HepG2 (cell line): ENCODE measurements at regions not wholly inside any gene's neighbourhood (a gene's known extent, or its start where the extent isn't known, plus 50 kb on each side); places are given as distances from the start of the nearest gene placed in this dataset.

Experiments
- JUN ChIP-seq: sonication (generic); formaldehyde crosslinking; IDR thresholded peaks from 2 replicates; pipeline ENCODE4 v1.4.0; 2020; ENCODE audit warnings: mild to moderate bottlenecking, missing genetic modification reagents
- JUNB ChIP-seq: sonication (generic); formaldehyde crosslinking; IDR thresholded peaks from 2 replicates; pipeline ENCODE4 v1.8.0; 2022; ENCODE audit warnings: missing genetic modification reagents, mild to moderate bottlenecking, borderline replicate concordance
- MZF1 ChIP-seq: sonication (generic); formaldehyde crosslinking; IDR thresholded peaks from 2 replicates; pipeline ENCODE4 v1.8.1; 2023; ENCODE audit warnings: mild to moderate bottlenecking, missing genetic modification reagents, borderline replicate concordance
- NR2F1 ChIP-seq, 2 experiments: fragments of 450-650 bp in 1 of 2; formaldehyde crosslinking in 1 of 2; IDR thresholded peaks; 2 replicates each; pipeline versions ENCODE4 v1.5.0 to v1.6.1; 2016 to 2020; ENCODE audit warnings: mild to moderate bottlenecking in 1 of 2, missing compliant biosample characterization in 1 of 2, missing genetic modification reagents in 1 of 2, moderate library complexity in 1 of 2
- POLR2A ChIP-seq, 2 experiments: IDR thresholded peaks; 2 replicates each; pipeline ENCODE4 v1.6.1; 2011; ENCODE audit warnings: low read depth in 2 of 2, low read length in 2 of 2, mild to moderate bottlenecking in 1 of 2, moderate library complexity in 1 of 2; ENCODE audit not compliant: insufficient read depth in 1 of 2
- PRMT3 ChIP-seq: sonication (generic); formaldehyde crosslinking; IDR thresholded peaks from 2 replicates; pipeline ENCODE4 v1.8.1; 2022; ENCODE audit warnings: low read depth, mild to moderate bottlenecking, moderate library complexity, missing genetic modification reagents, borderline replicate concordance
- ZFP36 ChIP-seq: fragments of 150-350 bp; IDR thresholded peaks from 2 replicates; pipeline ENCODE4 v1.6.1; 2018; ENCODE audit warnings: borderline replicate concordance, low read length, low read depth; ENCODE audit not compliant: partially characterized antibody

- TF ChIP-seq ZFP36 = no peak
- TF ChIP-seq MZF1 (CRISPR knock-in tag) = no peak
- TF ChIP-seq POLR2A (IDR thresholded peaks at IDR 0.05; ENCODE audit: insufficient read depth in 1 of 2, low read depth in 2 of 2, low read length in 2 of 2) = no peak
- no peak for TF ChIP-seq JUN (CRISPR knock-in tag)
- TF ChIP-seq JUNB (CRISPR knock-in tag) = no peak
- no peak for TF ChIP-seq PRMT3 (CRISPR knock-in tag)
- TF ChIP-seq NR2F1 (CRISPR knock-in tag; IDR thresholded peaks at IDR 0.05) = no peak
These were observed 210.8 kb upstream of the JUN start for GRCh38 chr1:58994664-58995063.
